HL-60 (cell line): ENCODE measurements at regions not wholly inside any gene's neighbourhood (a gene's known extent, or its start where the extent isn't known, plus 50 kb on each side); places are given as distances from the start of the nearest gene placed in this dataset.

Experiments
- SPI1 ChIP-seq: IDR thresholded peaks from 2 replicates; pipeline ENCODE4 v1.6.1; 2012; ENCODE audit warnings: low read depth, mild to moderate bottlenecking, borderline replicate concordance
- TF ChIP-seq, protein P1 (sequence below): IDR thresholded peaks from one replicate; pipeline ENCODE4 v1.5.1; 2011; ENCODE audit warnings: low read length, control low read depth, inconsistent platforms; ENCODE audit not compliant: insufficient read depth

- TF ChIP-seq, protein P1, sequence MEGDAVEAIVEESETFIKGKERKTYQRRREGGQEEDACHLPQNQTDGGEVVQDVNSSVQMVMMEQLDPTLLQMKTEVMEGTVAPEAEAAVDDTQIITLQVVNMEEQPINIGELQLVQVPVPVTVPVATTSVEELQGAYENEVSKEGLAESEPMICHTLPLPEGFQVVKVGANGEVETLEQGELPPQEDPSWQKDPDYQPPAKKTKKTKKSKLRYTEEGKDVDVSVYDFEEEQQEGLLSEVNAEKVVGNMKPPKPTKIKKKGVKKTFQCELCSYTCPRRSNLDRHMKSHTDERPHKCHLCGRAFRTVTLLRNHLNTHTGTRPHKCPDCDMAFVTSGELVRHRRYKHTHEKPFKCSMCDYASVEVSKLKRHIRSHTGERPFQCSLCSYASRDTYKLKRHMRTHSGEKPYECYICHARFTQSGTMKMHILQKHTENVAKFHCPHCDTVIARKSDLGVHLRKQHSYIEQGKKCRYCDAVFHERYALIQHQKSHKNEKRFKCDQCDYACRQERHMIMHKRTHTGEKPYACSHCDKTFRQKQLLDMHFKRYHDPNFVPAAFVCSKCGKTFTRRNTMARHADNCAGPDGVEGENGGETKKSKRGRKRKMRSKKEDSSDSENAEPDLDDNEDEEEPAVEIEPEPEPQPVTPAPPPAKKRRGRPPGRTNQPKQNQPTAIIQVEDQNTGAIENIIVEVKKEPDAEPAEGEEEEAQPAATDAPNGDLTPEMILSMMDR: no peak
- TF ChIP-seq SPI1: no peak
Measured at GRCh38 chr4:4596720-4597119, 54.9 kb upstream of the STX18 start.
